HG02943 (cell line): ENCODE measurements at regions not wholly inside any gene's neighbourhood (a gene's known extent, or its start where the extent isn't known, plus 50 kb on each side); places are given as distances from the start of the nearest gene placed in this dataset.

Source experiments
- ATAC-seq: cut with Tn5 transposase; IDR thresholded peaks from one replicate; pipeline ENCODE4 v1.9.1; 2021; ENCODE audit warnings: mild to moderate bottlenecking, low read depth, moderate library complexity; ENCODE audit not compliant: unreplicated experiment

- no peak for ATAC-seq
These were observed 221.7 kb upstream of the CIBAR2 start for GRCh38 chr16:85333744-85334640.

- ATAC-seq: no peak
These were observed 222.7 kb upstream of the CIBAR2 start for GRCh38 chr16:85334718-85335583.

GRCh38 chr16:85335584-85336491, 223.6 kb upstream of the CIBAR2 start:
- no peak for ATAC-seq

GRCh38 chr16:85337910-85338637, 225.8 kb upstream of the CIBAR2 start:
- ATAC-seq: no peak

GRCh38 chr16:85338638-85338982, 226.3 kb upstream of the CIBAR2 start:
- ATAC-seq: no peak

GRCh38 chr16:85338989-85339685, 226.9 kb upstream of the CIBAR2 start:
- no peak for ATAC-seq

- ATAC-seq: no peak
These were observed 229.9 kb upstream of the CIBAR2 start for GRCh38 chr16:85341972-85342695.

GRCh38 chr16:85344502-85345128, 232.3 kb upstream of the CIBAR2 start:
- ATAC-seq: no peak

GRCh38 chr16:85345129-85345639, 232.9 kb upstream of the CIBAR2 start:
- no peak for ATAC-seq

GRCh38 chr16:85346404-85347212, 234.3 kb upstream of the CIBAR2 start:
- ATAC-seq: no peak

GRCh38 chr16:85347213-85347591, 234.9 kb upstream of the CIBAR2 start:
- no peak for ATAC-seq

- no peak for ATAC-seq
These were observed 236.0 kb upstream of the CIBAR2 start for GRCh38 chr16:85348065-85348840.

GRCh38 chr16:85348911-85349334, 236.7 kb upstream of the CIBAR2 start:
- no peak for ATAC-seq

- ATAC-seq: no peak
These were observed 237.3 kb upstream of the CIBAR2 start for GRCh38 chr16:85349365-85350145.

GRCh38 chr16:85350146-85350728, 238.0 kb upstream of the CIBAR2 start:
- ATAC-seq: no peak
